Left cardiac atrium (tissue), 4 donors: ENCODE measurements at regions not wholly inside any gene's neighbourhood (a gene's known extent, or its start where the extent isn't known, plus 50 kb on each side); places are given as distances from the start of the nearest gene placed in this dataset.
"Not testable (repeated sequence)": the region's sequence is repeated elsewhere in the genome, so short reads cannot be mapped to it uniquely, and the experiment has no call there.

Experiments
- ATAC-seq, 2 donors: fragments of 200-7000 bp; cut with Tn5 transposase; one replicate each; pipeline ENCODE4 v1.9.1; 2020; ENCODE audit warnings: mild to moderate bottlenecking in 2 of 2, moderate library complexity in 2 of 2
- DNase-seq: peaks from one replicate; pipeline ENCODE4 v3.0.0-alpha.2; 2020
- intact Hi-C, 2 donors: fragments of 100-400 bp; cut with DNase I; formaldehyde crosslinking; loops; one replicate each; pipeline versions ENCODE4 v1.14.1 to v1.15.1; 2022 to 2023
- donor health status: DM: no; HTN: yes; CAD: no.
- donor health status: DM: no; HTN: yes; CAD: no; lungs with severe emphysema.
- donor health status: DM: yes; HTN: yes; CAD: no.
- donor health status: Dilated cardiomyopathy.

DNA sequence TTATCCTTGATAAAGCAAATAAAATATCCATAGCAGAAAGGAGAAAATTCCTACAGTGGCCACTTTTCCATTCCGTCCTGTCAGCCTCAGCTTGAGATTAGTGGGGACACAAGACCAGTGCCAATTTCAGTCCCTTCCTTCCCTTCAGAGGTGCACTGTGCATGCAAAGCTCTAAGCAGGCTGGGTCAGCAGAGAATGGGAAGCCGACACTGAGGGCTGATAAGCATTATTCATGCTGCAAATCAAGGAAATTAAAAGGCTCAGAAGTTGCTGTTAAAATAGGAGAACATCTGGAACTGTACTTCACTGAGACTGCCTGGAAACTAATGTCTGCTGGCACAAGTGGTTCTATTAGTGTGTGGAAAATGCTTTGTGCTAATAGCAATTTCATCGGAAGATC is 534.3 kb downstream of the ADCYAP1 start:
- intact Hi-C loops: no loop called here
- ATAC-seq: no peak
- DNase-seq: no peak

DNA sequence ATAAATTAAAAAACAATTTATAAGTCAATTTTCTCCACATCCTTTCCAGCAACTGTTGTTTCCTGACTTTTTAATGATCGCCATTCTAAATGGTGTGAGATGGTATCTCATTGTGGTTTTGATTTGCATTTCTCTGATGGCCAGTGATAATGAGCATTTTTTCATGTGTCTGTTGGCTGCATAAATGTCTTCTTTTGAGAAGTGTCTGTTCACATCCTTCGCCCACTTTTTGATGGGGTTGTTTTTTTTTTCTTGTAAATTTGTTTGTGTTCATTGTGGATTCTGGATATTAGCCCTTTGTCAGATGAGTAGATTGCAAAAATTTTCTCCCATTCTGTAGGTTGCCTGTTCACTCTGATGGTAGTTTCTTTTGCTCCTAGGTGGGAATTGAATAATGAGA is 539.4 kb downstream of the ADCYAP1 start:
- intact Hi-C loops, DNase-seq, ATAC-seq: not testable (repeated sequence)

DNA sequence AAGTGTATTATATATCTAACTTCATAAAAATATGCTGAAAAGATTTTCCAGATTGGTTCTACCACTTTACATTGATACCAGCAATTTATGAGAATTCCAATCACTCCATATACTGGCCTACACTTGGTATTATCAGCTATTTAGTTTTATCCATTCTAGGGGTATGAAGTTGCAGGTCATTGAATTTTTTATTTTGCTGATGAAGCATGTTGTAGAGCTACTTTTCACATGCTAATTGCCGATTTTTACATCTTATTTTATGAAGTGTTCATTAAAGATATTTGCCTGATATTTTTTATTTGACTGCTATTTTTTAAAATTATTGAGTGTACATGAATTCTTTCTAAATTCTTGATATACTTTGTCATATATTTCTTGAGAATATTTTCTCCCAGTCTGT is 542.1 kb downstream of the ADCYAP1 start:
- intact Hi-C loops: no loop called here
- no peak for ATAC-seq
- no peak for DNase-seq

DNA sequence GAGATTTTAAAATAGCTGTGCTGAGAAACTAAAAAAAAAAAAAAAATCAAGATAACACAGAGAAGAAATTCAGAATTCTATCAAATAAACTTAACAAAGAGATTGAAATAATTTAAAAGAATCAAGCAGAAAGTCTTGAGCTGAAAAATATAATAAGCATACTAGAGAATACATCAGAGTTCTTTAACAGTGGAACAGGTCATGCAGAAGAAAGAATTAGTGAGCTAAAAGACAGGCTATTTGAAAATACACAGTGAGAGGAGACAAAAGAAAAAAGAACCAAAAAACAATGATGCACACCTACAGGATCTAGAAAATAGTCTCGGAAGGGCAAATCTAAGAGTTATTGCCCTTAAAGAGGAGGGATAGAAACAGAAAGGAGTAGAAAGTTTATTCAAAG is 548.1 kb downstream of the ADCYAP1 start:
- no peak for ATAC-seq
- intact Hi-C loops: no loop called here

DNA sequence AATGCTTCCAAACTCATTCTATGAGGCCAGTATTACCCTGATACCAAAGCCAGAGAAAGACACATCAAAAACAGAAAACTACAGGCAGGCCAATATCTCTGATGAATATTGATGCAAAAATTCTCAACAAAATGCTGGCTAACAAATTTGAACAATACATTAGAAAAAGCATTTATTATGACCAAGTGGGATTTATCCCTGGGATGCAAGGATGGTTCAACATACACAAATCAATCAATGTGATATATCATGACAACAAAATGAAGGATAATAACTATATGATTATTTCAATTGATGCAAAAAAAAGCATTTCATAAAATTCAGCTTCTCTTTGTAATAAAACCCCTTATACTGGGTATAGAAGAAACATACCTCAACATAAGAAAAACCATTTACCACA is 550.9 kb downstream of the ADCYAP1 start:
- DNase-seq: no peak
- intact Hi-C loops: no loop called here
- no peak for ATAC-seq

More for the DNA sequence above, 548.1 kb downstream of the ADCYAP1 start:
- no peak for DNase-seq

DNA sequence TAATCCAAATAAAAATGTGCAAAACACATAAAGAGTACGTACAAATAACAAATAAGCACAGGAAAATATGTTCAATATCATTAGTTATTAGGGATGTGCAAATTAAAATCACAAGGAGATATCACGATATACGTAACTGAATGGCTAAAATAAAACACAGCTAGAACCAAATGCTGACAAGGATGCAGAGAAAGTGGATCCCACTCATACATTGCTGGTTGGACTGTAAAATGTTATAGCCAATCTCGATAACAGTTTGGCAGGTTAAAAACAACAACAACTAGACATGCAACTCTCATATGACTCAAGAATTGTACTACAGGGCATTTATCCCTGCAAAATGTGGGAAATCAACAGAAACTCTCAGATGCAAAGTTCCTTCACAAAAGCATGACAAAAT is 553.9 kb downstream of the ADCYAP1 start:
- intact Hi-C loops: no loop called here
- ATAC-seq (no peak), DNase-seq (no peak)

DNA sequence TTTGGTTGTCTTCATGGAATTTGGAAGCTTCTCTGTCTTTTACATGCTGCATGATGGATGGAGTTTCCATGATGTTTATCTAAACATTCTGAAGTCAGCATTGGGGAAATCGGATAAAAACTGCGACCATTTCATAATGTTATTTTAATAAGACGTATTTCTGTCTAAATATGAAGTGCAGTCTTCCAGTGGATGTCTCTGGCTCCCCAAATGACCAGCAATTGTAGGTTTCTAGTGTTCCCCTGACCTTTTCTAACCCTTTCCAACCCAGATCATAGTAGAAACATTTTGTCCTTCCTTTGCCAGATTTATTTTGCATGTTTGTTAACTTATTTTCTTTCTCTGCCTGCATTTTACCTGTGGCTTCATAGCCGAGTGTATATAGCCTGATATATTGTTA is 559.3 kb downstream of the ADCYAP1 start:
- DNase-seq (no peak), ATAC-seq (no peak)
- intact Hi-C loops: no loop called here

DNA sequence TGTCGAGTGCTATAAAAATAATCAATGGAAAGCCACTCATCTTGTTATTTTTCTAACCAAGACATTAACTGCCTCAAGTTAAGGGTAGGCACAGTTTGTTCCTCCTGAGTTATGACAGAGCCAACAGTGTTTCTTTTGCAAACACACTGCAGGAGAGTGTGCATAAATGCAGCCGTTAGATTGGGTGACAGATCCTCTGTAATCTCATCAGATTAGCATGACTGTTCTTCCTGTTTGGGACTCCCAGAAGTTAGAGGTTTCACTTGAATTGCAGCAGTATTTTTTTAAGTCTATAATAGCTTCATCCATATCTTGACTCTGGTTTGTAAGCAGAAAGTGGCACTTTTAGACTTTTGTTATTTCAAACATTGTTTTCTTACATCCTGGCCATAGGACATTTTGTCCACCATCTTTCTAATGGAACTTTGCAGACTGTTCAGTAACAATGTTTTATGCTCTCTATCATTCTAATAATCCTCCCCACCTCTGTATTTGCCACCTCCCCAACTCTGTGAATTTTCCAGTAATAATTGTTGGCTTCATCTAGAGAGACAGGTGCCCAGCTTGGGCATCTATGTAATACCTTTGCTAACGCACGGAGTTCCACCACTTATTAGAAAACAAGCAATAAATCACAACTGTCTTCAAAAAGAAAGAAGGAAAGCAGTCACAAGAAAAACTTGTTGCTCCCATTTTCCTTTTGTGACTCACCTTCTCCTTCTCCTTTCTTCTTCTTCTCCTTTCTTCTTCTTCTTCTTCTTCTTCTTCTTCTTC is 560.0 kb downstream of the ADCYAP1 start:
- DNase-seq (no peak), ATAC-seq (no peak)
- intact Hi-C loops: no loop called here

DNA sequence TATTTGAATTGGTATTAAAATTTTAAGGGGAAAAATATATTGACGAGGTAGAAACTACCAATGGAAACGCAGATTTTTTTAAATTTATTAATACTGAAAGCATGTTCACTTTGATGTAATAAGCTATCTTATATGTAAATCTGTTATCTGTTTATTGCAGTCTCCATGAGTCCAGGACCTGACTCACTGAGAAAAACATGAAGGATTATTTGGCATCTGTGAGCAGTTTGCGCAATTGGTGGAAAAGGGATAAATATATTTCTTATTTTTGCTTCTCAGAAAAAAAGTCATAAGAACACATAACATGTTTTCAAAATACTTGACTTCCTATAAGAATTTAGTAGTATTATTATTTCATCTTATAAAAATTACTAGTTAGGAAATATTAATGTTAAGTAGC is 561.4 kb downstream of the ADCYAP1 start:
- no peak for ATAC-seq
- intact Hi-C loops: no loop called here

DNA sequence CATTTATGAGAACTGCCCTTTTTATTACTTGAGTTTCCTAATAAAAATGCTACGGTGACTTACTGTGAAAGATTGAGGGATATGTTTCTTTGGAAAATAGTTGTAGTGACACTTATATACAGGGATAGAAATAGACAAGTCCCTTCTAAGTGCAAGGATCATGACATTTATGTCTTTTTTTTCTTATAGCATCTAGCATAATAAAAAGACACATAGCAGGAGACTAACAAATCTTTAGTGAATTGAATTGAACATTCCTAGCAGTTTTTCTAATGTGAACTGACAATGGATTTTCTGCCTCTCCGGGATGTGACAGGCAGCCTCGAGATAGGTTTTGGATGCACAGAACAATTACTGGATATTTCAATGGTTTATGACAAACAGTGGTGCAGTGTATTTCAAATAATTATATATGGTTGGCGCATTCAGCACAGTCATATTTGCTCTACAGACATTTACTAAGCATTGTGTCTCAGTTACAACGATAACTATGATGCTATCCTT is 562.8 kb downstream of the ADCYAP1 start:
- ATAC-seq (no peak), DNase-seq (no peak)
- intact Hi-C loops: no loop called here

More for the DNA sequence above, 561.4 kb downstream of the ADCYAP1 start:
- no peak for DNase-seq

DNA sequence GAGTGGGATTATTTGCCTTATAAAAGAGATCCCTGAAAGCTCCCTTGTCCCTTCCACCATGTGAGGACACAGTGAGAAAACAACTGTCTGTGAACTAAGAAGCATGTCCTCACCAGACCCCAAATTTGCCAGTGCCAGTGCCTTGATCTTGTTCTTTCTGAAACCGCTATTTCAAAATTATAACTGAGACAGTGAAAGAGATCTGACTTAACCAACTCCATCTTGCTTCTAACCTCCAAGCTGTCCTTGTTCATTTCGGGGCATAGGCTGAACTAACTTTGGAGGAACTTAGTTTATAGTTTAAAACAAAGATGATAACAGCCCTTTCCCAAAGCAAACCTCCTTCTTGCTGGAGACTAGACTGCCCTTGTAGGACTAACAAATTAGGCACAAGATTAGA is 563.9 kb downstream of the ADCYAP1 start:
- ATAC-seq (no peak), DNase-seq (no peak)
- intact Hi-C loops: no loop called here

DNA sequence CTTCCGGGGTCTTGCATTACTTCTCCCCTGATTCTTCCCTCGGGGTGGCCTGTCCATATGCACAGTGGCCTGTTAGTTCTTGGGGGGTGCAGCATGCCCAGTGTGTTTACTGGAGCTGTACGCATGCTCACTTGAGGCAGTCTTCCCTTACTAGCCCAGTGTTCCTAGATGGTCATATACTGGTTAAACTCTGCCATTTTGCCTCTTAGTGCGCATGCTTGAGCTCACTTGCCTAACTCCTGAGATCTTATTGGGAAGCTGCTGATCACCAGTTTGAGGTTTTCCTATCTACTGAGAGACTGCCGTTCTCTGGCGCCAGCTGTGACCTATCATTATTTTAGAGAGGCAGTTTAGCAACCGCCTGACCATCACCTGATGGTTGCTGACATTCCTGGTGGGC is 571.2 kb downstream of the ADCYAP1 start:
- ATAC-seq (no peak), DNase-seq (no peak)
- intact Hi-C loops: no loop called here

DNA sequence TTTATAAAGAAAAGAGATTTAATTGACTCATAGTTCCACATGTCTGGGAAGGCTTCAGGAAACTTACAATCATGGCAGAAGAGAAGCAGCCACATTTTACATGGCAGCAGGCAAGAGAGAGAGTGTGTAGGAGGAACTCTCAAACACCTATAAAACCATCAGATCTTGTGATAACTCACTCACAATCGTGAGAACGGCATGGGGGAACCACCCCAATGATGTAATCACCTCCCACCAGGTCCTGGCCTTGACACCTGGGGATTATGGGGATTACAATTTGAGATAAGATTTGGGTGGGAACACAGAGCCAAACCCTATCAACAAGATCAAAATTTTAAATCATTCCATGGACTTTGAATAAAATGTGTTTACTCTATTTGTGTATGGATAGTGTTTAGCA is 575.6 kb downstream of the ADCYAP1 start:
- intact Hi-C loops: no loop called here
- ATAC-seq (no peak), DNase-seq (no peak)

DNA sequence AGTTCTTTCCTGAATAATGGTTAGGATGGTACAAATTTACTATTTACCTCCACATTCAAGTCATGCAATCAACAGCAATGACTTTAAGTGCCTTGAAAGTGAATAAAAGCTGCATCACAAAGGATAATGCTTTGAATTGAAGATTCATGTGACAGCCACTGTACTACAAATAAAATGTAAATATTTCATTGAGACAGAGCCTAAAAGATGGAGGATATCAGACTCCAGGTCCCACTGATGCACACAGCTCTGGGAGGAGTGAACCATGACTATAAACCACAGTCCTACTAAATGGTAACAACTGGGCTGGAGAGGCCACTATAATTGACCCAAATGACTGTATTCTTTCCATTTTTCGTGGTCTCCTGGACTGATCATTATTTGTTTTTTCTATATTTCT is 576.9 kb downstream of the ADCYAP1 start:
- no peak for ATAC-seq
- intact Hi-C loops: no loop called here
- DNase-seq: no peak

DNA sequence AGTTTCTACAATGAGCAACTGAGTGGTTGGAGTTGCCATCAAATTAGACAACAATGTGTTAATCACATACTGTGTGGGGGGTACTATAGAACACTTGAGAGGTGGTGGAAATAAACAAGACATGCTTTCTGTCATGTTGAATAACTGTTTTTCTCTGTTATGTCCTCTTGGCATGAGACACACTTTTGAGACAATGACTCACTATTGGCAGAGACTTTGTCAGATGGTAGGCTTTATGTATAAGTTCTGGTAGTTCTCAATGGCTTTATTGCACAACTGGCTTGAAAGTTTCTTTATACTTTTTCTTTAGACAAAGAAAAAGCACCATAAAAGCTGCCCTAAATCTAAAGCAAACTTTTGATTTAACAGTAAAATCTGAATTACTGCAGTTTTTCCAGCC is 578.7 kb downstream of the ADCYAP1 start:
- ATAC-seq (no peak), DNase-seq (no peak)
- intact Hi-C loops: no loop called here

DNA sequence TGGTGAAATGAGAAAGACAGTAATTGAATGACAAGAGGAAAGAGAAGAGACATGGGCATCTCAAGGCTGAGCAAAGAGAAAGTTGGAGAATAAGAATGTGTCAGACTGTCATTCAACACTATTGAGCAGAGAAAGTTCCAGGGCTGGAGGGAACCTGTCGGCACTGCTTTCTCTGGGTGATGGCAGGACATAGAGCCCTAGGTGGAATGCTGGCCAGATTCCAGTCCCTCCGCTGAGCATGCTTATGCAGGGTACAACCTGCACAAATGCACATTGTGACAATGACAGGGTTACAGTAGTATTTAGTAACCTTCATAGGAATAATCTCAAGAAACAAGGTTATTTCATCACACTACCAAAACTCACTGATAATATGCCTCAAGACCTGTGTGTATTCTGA is 582.8 kb downstream of the ADCYAP1 start:
- intact Hi-C loops: no loop called here
- DNase-seq (no peak), ATAC-seq (no peak)

DNA sequence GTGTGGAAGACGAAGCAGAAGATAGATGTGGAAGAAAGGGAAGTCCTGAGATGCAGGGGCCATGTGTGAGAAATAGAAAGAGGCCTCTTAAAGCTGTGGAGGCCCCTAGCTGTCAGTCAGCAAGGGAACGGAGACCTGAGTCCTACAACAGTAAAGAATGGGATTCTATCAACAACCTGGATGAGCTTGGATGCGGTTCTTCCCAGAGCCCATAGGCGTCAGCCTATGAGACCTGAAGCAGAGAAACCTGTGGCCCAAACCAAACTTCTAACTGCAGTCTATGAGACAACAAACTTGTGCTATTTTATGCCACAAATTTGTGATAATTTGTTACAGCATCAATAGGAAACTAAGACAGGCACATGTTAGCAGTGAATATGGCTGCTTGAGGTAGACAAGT is 583.7 kb downstream of the ADCYAP1 start:
- intact Hi-C loops: no loop called here

DNA sequence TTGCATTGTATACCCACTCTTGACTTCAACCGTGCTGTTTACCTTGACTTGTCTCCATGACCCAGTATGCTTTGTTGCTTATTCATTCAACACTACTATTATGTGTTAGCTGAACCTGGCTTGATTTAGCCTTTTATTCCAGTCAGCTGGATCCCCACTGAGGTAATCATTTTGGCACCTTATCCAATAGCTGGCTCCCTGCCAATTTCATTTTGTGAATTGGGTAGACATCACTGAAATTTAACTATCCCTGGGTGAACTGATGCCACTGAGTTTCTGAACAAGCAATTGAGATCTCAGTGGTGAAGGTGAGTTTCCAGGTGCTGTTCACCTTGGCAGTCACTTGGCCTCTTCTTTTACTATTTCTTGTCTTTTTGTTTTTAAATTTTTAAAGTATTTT is 584.3 kb downstream of the ADCYAP1 start:
- DNase-seq: no peak
- no peak for ATAC-seq
- intact Hi-C loops: no loop called here

More for the DNA sequence above, 583.7 kb downstream of the ADCYAP1 start:
- DNase-seq (no peak), ATAC-seq (no peak)

DNA sequence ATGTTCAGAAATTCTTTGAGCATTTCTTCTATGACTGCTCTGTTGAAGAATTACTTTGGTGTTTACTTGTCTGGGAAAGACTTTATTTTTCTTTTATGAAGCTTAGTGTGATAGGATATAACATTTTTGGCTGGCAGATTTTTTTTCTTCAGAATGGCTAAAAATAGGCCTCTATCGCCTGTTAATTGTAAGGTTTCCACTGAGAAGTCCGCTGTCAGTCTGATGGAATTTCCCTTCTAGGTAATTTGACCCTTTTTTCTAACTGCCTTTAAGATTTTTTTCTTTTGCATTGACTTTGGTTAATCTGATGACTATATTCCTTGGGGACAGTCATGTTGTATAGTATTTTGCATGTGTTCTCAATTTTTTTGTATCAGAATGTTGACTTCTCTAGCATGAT is 590.7 kb downstream of the ADCYAP1 start:
- DNase-seq: no peak
- intact Hi-C loops: no loop called here
- no peak for ATAC-seq

DNA sequence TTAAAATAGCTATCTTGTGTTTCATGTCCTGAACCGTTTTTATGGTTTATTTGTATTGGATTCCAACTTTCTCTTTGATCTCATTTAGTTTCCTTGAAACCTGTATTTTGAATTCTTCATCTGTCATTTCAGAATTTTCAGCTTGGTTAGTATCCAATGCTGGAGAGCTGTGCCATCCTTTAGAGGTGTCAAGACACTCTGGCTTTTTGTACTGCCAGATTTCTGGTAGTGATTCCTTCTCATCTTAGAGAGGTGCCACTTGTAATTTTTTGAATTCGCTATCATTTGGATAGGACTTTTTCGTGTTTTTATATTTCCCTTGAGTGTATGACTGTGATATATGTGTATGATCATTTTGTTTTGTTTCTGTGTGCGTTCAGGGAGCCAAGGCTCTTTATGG is 591.4 kb downstream of the ADCYAP1 start:
- intact Hi-C loops: no loop called here
- DNase-seq: no peak
- ATAC-seq: no peak

DNA sequence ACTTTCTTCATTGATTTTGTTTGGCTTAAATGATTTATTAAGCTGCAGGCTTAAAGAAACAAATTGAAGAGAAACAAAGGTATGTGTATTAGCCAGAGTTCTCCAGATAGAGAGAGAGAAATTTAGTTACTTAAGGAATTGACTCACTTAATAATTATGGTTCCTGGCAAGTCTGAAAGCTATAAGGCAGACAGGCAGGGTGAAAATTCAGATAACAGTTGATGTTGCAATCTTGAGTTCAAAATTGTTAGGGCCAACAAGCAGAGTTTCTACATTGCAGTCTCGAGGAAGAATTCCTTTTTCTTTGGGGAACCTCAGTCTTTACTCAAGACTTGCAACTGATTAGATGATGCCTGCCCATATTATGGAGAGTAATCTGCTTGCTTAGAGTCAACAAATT is 593.5 kb downstream of the ADCYAP1 start:
- ATAC-seq: peak in 1 of 2 donors; percentile 67
- no peak for DNase-seq
- intact Hi-C loops: no loop called here
